22Rv1 (cell line): ENCODE measurements at regions not wholly inside any gene's neighbourhood (a gene's known extent, or its start where the extent isn't known, plus 50 kb on each side); places are given as distances from the start of the nearest gene placed in this dataset.
A peak's percentile ranks its signal among the peaks of the same experiment; 100 is the strongest.
"Not testable (repeated sequence)": the region's sequence is repeated elsewhere in the genome, so short reads cannot be mapped to it uniquely, and the experiment has no call there.

Experiments used
- H3K27ac ChIP-seq: fragments of 450-650 bp; 2 replicates; pipeline ENCODE4 v1.5.1; 2017
- CTCF ChIP-seq: fragments of 450-650 bp; IDR thresholded peaks from 2 replicates; pipeline ENCODE4 v1.5.1; 2017; ENCODE audit warnings: mild to moderate bottlenecking
- ZFX ChIP-seq: fragments of 450-650 bp; IDR thresholded peaks from 2 replicates; pipeline ENCODE4 v1.6.1; 2017; ENCODE audit warnings: antibody characterized with exemption, borderline replicate concordance

GRCh38 chr20:47973519-47974233, 188.4 kb upstream of the SULF2 start:
- TF ChIP-seq CTCF: no peak
- TF ChIP-seq ZFX: no peak
- no peak overlapping the region for H3K27ac ChIP-seq

DNA sequence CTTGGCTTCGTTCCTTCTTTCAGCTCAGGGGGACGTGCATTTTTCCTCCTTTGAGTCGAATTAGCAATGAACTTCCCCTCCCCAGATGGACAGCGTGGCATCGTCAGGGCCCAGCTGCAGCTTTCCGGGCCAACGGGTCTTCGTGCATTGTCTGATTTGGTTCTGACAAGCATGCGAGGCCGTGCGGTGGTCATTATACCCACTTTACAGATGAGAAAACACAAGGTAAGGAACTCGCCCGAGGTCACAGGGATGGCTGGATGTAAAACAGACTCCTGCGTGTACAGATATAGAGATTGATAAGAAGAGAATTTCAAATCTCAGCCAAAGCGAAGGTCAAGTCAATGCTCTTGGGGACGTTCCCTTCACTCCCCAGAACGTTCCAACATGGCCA, 187.6 kb upstream of the SULF2 start:
- H3K27ac ChIP-seq: no peak overlapping the region
- TF ChIP-seq ZFX: no peak
- TF ChIP-seq CTCF: no peak

DNA sequence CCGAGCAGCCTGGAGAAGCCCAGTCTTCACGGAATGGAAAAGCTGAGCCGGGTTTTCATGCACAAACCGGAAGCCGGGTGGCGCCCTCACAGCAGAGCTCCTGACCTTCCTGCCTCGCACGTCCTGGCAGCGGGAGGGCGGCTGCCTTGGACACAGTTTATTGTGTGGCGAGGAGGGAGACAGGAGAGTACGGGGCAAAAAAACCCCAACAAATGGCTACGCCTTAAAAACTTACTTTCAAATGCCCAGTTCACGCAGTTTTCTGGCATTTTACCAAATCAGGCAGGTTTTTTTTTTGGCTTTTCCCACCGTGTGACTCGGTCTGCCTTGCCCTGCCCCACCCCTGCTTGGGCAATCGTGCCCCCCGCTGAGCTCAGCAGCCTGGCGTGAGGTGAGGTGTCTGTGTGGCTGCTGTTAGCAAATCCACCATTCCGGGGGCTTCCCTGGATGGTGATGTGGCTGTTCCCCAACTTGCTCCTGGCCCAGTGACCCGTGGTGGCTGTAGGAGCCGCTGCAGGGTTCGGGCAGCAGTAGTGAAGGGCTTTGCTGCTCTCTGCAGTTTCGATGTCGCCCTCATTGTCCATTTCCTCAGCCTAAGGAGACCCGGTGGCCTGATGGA, 187.1 kb upstream of the SULF2 start:
- peak; percentile 13; the same call in 1 of the 2 replicates for TF ChIP-seq CTCF
- not testable (repeated sequence) for H3K27ac ChIP-seq

DNA sequence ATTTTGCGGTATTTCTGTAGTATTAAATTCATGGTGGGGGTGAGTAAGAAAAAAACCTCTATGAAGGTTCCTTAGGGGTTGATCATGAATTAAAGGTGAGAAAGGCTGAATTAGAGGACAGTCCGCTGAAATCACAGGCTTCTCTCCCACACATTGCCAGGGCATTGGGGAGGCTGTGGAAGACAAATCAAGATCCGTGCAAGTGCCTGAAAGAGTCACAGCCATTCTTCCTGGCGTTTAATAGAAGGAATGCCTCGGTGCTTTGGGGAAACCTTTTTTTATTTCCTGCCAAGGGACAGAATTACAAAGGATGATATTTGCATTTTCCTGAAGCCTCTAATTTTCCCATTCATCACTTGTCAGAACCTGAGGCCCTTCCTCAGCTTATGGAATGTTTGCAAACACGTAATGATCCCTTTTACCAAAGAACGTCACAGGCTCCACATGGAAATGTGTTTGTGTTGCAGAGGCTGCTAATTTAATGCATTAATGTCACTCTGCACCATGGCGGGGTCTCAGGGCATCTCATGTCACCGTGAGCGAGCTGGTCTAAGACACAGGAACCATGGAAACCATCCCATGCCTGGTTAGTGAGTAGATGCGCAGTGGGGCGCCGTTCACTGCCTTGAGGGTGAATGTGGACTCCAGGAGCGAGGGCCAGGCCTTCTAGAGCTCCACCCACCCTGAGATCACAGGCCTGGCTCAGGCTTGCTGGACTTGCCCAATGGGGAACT, 185.9 kb upstream of the SULF2 start:
- H3K27ac ChIP-seq: no peak overlapping the region
- TF ChIP-seq CTCF: no peak
- TF ChIP-seq ZFX: no peak

DNA sequence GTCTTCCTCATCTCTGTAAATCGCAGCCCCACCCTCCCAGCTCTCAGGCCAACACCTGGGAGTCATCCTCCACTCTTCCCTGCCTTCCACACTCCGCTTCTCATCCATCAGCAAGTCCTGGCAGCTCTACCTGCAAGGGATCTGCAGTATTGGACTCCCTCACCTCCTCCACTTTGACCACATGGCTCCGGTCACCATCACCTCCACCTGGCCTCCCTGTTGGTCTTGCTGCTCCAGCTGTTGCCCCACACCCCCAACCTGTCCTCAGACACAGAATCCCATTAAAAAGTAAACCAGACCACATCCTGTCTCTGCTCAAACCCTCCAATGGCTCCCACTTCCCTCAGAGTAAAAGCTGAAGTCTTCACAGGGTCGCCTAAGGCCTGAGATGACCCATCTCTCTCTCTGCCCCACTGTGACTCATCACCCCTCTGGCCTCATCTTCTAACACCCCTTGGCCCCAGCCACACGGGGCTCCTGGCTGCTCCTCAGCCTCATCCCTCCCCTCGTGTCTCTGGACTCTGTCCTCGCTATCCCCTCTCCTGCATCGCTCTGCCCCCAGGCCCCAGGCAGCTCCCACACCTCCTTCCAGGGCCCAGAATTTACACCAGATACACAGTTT, 185.1 kb upstream of the SULF2 start:
- no peak overlapping the region for H3K27ac ChIP-seq

GRCh38 chr20:47969426-47969825, 184.1 kb upstream of the SULF2 start:
- TF ChIP-seq ZFX: no peak
- no peak for TF ChIP-seq CTCF
- H3K27ac ChIP-seq: no peak overlapping the region

More for the DNA sequence above, 185.1 kb upstream of the SULF2 start:
- no peak for TF ChIP-seq ZFX
- TF ChIP-seq CTCF: no peak
